HEK293 (cell line): ENCODE measurements at regions not wholly inside any gene's neighbourhood (a gene's known extent, or its start where the extent isn't known, plus 50 kb on each side); places are given as distances from the start of the nearest gene placed in this dataset.
A peak's percentile ranks its signal among the peaks of the same experiment; 100 is the strongest.

Experiments
- BCL11A ChIP-seq: fragments of 450-650 bp; formaldehyde crosslinking; IDR thresholded peaks from 2 replicates; pipeline ENCODE4 v1.5.1; 2016; ENCODE audit warnings: low read depth, missing biosample characterization, missing genetic modification characterization
- GLIS1 ChIP-seq: fragments of 450-650 bp; formaldehyde crosslinking; IDR thresholded peaks from 2 replicates; pipeline ENCODE4 v1.5.1; 2016; ENCODE audit warnings: missing biosample characterization, missing genetic modification characterization
- HOXA7 ChIP-seq: sonication (generic); formaldehyde crosslinking; IDR thresholded peaks from 2 replicates; pipeline ENCODE4 v1.8.1; 2022; ENCODE audit warnings: missing genetic modification reagents, borderline replicate concordance
- KLF17 ChIP-seq: fragments of 450-650 bp; formaldehyde crosslinking; IDR thresholded peaks from 2 replicates; pipeline ENCODE4 v1.5.1; 2016; ENCODE audit warnings: missing biosample characterization, missing genetic modification characterization
- KLF9 ChIP-seq: fragments of 450-650 bp; formaldehyde crosslinking; IDR thresholded peaks from 2 replicates; pipeline ENCODE4 v1.5.1; 2016; ENCODE audit warnings: missing biosample characterization, missing genetic modification characterization, low read depth
- MEIS1 ChIP-seq: sonication (generic); formaldehyde crosslinking; IDR thresholded peaks from 2 replicates; pipeline ENCODE4 v1.8.1; 2022; ENCODE audit warnings: missing genetic modification reagents, mild to moderate bottlenecking, borderline replicate concordance
- SP3 ChIP-seq: fragments of 450-650 bp; formaldehyde crosslinking; IDR thresholded peaks from 2 replicates; pipeline ENCODE4 v1.5.1; 2016; ENCODE audit warnings: missing biosample characterization, missing genetic modification characterization
- ZEB2 ChIP-seq: fragments of 450-650 bp; formaldehyde crosslinking; IDR thresholded peaks from 2 replicates; pipeline ENCODE4 v1.5.1; 2016; ENCODE audit warnings: missing biosample characterization, missing genetic modification characterization
- ZNF114 ChIP-seq: fragments of 450-650 bp; formaldehyde crosslinking; IDR thresholded peaks from 2 replicates; pipeline ENCODE4 v1.5.0; 2017; ENCODE audit warnings: missing biosample characterization, missing genetic modification characterization
- ZNF121 ChIP-seq: fragments of 450-650 bp; formaldehyde crosslinking; IDR thresholded peaks from 2 replicates; pipeline ENCODE4 v1.5.1; 2016; ENCODE audit warnings: missing biosample characterization, missing genetic modification characterization
- ZNF16 ChIP-seq: fragments of 450-650 bp; formaldehyde crosslinking; IDR thresholded peaks from 2 replicates; pipeline ENCODE4 v1.5.1; 2016; ENCODE audit warnings: low read depth, missing biosample characterization, missing genetic modification characterization
- ZNF174 ChIP-seq: fragments of 450-650 bp; formaldehyde crosslinking; IDR thresholded peaks from 2 replicates; pipeline ENCODE4 v1.5.0; 2017; ENCODE audit warnings: missing biosample characterization, mild to moderate bottlenecking, missing genetic modification characterization
- ZNF2 ChIP-seq: fragments of 450-650 bp; formaldehyde crosslinking; IDR thresholded peaks from 2 replicates; pipeline ENCODE4 v1.5.1; 2016; ENCODE audit warnings: missing biosample characterization, missing genetic modification characterization
- ZNF221 ChIP-seq: fragments of 450-650 bp; formaldehyde crosslinking; IDR thresholded peaks from 2 replicates; pipeline ENCODE4 v1.5.1; 2017; ENCODE audit warnings: missing biosample characterization, missing genetic modification characterization, borderline replicate concordance
- ZNF248 ChIP-seq: fragments of 450-650 bp; formaldehyde crosslinking; IDR thresholded peaks from 2 replicates; pipeline ENCODE4 v1.5.1; 2017; ENCODE audit warnings: missing biosample characterization, missing genetic modification characterization
- ZNF266 ChIP-seq: fragments of 450-650 bp; formaldehyde crosslinking; IDR thresholded peaks from 2 replicates; pipeline ENCODE4 v1.5.1; 2016; ENCODE audit warnings: missing biosample characterization, missing genetic modification characterization, low read depth
- ZNF354C ChIP-seq: fragments of 450-650 bp; formaldehyde crosslinking; IDR thresholded peaks from 2 replicates; pipeline ENCODE4 v1.5.1; 2016; ENCODE audit warnings: missing biosample characterization, missing genetic modification characterization, low read depth, borderline replicate concordance
- ZNF423 ChIP-seq: fragments of 450-650 bp; formaldehyde crosslinking; IDR thresholded peaks from 2 replicates; pipeline ENCODE4 v1.5.1; 2016; ENCODE audit warnings: missing biosample characterization, missing genetic modification characterization
- ZNF48 ChIP-seq: fragments of 450-650 bp; formaldehyde crosslinking; IDR thresholded peaks from 2 replicates; pipeline ENCODE4 v1.5.1; 2016; ENCODE audit warnings: missing biosample characterization, missing genetic modification characterization
- ZNF501 ChIP-seq: fragments of 450-650 bp; formaldehyde crosslinking; IDR thresholded peaks from 2 replicates; pipeline ENCODE4 v1.5.1; 2016; ENCODE audit warnings: missing biosample characterization, missing genetic modification characterization
- ZNF510 ChIP-seq: fragments of 450-650 bp; formaldehyde crosslinking; IDR thresholded peaks from 2 replicates; pipeline ENCODE4 v1.5.1; 2018; ENCODE audit warnings: mild to moderate bottlenecking, missing genetic modification characterization, missing biosample characterization; ENCODE audit not compliant: insufficient replicate concordance
- ZNF514 ChIP-seq: fragments of 450-650 bp; formaldehyde crosslinking; IDR thresholded peaks from 2 replicates; pipeline ENCODE4 v1.5.1; 2016; ENCODE audit warnings: missing biosample characterization, missing genetic modification characterization
- ZNF560 ChIP-seq: fragments of 450-650 bp; formaldehyde crosslinking; IDR thresholded peaks from 2 replicates; pipeline ENCODE4 v1.5.1; 2017; ENCODE audit warnings: missing biosample characterization, missing genetic modification characterization, borderline replicate concordance
- ZNF596 ChIP-seq: fragments of 450-650 bp; IDR thresholded peaks from 2 replicates; pipeline ENCODE4 v1.5.0; 2018; ENCODE audit warnings: missing biosample characterization, mild to moderate bottlenecking, missing genetic modification characterization, moderate library complexity
- ZNF692 ChIP-seq: fragments of 450-650 bp; formaldehyde crosslinking; IDR thresholded peaks from 2 replicates; pipeline ENCODE4 v1.5.1; 2016; ENCODE audit warnings: missing biosample characterization, missing genetic modification characterization
- ZNF701 ChIP-seq: fragments of 450-650 bp; formaldehyde crosslinking; IDR thresholded peaks from 2 replicates; pipeline ENCODE4 v1.5.1; 2016; ENCODE audit warnings: missing biosample characterization, missing genetic modification characterization
- ZNF707 ChIP-seq: fragments of 450-650 bp; formaldehyde crosslinking; IDR thresholded peaks from 2 replicates; pipeline ENCODE4 v1.5.1; 2016; ENCODE audit warnings: missing biosample characterization, missing genetic modification characterization
- ZNF76 ChIP-seq: fragments of 450-650 bp; formaldehyde crosslinking; IDR thresholded peaks from 2 replicates; pipeline ENCODE4; 2016; ENCODE audit warnings: low read depth, missing biosample characterization, missing genetic modification characterization, borderline replicate concordance
- ZSCAN30 ChIP-seq: fragments of 450-650 bp; IDR thresholded peaks from 2 replicates; pipeline ENCODE4 v1.5.1; 2018; ENCODE audit warnings: missing biosample characterization, mild to moderate bottlenecking, missing genetic modification characterization, moderate library complexity
- ZSCAN5A ChIP-seq: fragments of 450-650 bp; formaldehyde crosslinking; IDR thresholded peaks from 2 replicates; pipeline ENCODE4 v1.5.1; 2016; ENCODE audit warnings: missing biosample characterization, missing genetic modification characterization
- TF ChIP-seq, protein P1 (sequence below): fragments of 450-650 bp; formaldehyde crosslinking; IDR thresholded peaks from 2 replicates; pipeline ENCODE4 v1.5.1; 2016; ENCODE audit warnings: missing biosample characterization, missing genetic modification characterization
- TF ChIP-seq, protein P2 (sequence below): fragments of 450-650 bp; formaldehyde crosslinking; conservative IDR thresholded peaks from 2 replicates; pipeline ENCODE4 v1.5.1; 2016; ENCODE audit warnings: low read depth, missing biosample characterization, missing genetic modification characterization

- TF ChIP-seq ZNF48 (tag by site-specific recombination) = no peak
- TF ChIP-seq, protein P1, sequence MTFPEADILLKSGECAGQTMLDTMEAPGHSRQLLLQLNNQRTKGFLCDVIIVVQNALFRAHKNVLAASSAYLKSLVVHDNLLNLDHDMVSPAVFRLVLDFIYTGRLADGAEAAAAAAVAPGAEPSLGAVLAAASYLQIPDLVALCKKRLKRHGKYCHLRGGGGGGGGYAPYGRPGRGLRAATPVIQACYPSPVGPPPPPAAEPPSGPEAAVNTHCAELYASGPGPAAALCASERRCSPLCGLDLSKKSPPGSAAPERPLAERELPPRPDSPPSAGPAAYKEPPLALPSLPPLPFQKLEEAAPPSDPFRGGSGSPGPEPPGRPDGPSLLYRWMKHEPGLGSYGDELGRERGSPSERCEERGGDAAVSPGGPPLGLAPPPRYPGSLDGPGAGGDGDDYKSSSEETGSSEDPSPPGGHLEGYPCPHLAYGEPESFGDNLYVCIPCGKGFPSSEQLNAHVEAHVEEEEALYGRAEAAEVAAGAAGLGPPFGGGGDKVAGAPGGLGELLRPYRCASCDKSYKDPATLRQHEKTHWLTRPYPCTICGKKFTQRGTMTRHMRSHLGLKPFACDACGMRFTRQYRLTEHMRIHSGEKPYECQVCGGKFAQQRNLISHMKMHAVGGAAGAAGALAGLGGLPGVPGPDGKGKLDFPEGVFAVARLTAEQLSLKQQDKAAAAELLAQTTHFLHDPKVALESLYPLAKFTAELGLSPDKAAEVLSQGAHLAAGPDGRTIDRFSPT (tag by site-specific recombination) = no peak; the same call in 1 of the 2 replicates
- 0 out of 2 replicates have a peak, but pooled peaks have one; percentile 51 for TF ChIP-seq ZNF692
- no peak for TF ChIP-seq ZNF423 (tag by site-specific recombination)
- no peak for TF ChIP-seq ZNF514
- TF ChIP-seq ZNF510 (tag by site-specific recombination) = no peak
- TF ChIP-seq ZNF76 (tag by site-specific recombination) = no peak
- no peak for TF ChIP-seq ZNF114 (tag by site-specific recombination)
- no peak for TF ChIP-seq ZNF248 (tag by site-specific recombination)
- no peak for TF ChIP-seq MEIS1 (CRISPR knock-in tag)
- peak; percentile 57 for TF ChIP-seq SP3 (tag by site-specific recombination)
- TF ChIP-seq ZNF701 (tag by site-specific recombination) = no peak
- no peak for TF ChIP-seq ZNF707 (tag by site-specific recombination)
- TF ChIP-seq ZNF596 = no peak
- no peak for TF ChIP-seq ZNF501 (tag by site-specific recombination)
- no peak for TF ChIP-seq ZSCAN5A
- peak; percentile 97 for TF ChIP-seq KLF17 (tag by site-specific recombination)
- TF ChIP-seq, protein P2, sequence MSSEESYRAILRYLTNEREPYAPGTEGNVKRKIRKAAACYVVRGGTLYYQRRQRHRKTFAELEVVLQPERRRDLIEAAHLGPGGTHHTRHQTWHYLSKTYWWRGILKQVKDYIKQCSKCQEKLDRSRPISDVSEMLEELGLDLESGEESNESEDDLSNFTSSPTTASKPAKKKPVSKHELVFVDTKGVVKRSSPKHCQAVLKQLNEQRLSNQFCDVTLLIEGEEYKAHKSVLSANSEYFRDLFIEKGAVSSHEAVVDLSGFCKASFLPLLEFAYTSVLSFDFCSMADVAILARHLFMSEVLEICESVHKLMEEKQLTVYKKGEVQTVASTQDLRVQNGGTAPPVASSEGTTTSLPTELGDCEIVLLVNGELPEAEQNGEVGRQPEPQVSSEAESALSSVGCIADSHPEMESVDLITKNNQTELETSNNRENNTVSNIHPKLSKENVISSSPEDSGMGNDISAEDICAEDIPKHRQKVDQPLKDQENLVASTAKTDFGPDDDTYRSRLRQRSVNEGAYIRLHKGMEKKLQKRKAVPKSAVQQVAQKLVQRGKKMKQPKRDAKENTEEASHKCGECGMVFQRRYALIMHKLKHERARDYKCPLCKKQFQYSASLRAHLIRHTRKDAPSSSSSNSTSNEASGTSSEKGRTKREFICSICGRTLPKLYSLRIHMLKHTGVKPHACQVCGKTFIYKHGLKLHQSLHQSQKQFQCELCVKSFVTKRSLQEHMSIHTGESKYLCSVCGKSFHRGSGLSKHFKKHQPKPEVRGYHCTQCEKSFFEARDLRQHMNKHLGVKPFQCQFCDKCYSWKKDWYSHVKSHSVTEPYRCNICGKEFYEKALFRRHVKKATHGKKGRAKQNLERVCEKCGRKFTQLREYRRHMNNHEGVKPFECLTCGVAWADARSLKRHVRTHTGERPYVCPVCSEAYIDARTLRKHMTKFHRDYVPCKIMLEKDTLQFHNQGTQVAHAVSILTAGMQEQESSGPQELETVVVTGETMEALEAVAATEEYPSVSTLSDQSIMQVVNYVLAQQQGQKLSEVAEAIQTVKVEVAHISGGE (tag by site-specific recombination) = no peak
- no peak for TF ChIP-seq ZNF174 (tag by site-specific recombination)
- TF ChIP-seq ZNF16 (tag by site-specific recombination) = no peak
- no peak for TF ChIP-seq ZNF354C (tag by site-specific recombination)
- TF ChIP-seq BCL11A (tag by site-specific recombination) = no peak
- no peak for TF ChIP-seq ZSCAN30 (tag by site-specific recombination)
- no peak for TF ChIP-seq ZNF266 (tag by site-specific recombination)
- no peak for TF ChIP-seq HOXA7 (CRISPR knock-in tag)
- no peak for TF ChIP-seq ZNF121 (tag by site-specific recombination)
- TF ChIP-seq ZNF560 (tag by site-specific recombination) = no peak
- 0 out of 2 replicates have a peak, but pooled peaks have one; percentile 35 for TF ChIP-seq GLIS1 (tag by site-specific recombination)
- TF ChIP-seq ZEB2 = peak; percentile 48
- no peak for TF ChIP-seq KLF9
- no peak for TF ChIP-seq ZNF2 (tag by site-specific recombination)
- no peak for TF ChIP-seq ZNF221 (tag by site-specific recombination)
Measured at GRCh38 chr21:43306911-43307676, 119.8 kb downstream of the SIK1 start (continued).
